ENCODE measurements at regions not wholly inside any gene's neighbourhood (a gene's known extent, or its start where the extent isn't known, plus 50 kb on each side); places are given as distances from the start of the nearest gene placed in this dataset.

DNA sequence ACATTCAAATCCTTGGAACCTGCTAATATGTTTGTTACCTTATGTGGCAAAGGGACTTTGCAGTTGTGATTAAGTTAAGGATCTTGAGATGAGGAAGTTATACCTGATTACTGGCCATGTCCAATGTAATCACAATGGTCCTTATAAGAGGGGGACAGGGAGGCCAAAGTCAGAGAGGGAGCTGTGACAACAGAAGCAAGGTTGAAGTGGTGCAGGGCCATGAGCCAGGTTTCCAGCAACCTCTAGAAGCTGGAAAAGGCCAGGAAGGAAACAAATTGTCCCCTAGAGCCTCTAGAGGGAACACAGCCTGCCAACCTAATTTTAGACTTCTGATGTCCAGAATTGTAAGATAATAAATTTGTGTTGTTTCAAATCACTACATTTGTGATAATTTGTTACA, 334.7 kb upstream of the DACH1 start:
- no peak for TF ChIP-seq POLR2A (IDR thresholded peaks at IDR 0.05; ENCODE audit: low read length)
- no peak for TF ChIP-seq GATA1 (IDR thresholded peaks at IDR 0.05; ENCODE audit: low read depth, low read length)

All from erythroblast (primary cell).